Lower leg skin (tissue), 4 donors: ENCODE measurements at regions not wholly inside any gene's neighbourhood (a gene's known extent, or its start where the extent isn't known, plus 50 kb on each side); places are given as distances from the start of the nearest gene placed in this dataset.

ENCODE experiments used
- DNase-seq, 2 donors: peaks; one replicate each; pipeline ENCODE4 v3.0.0-alpha.2; 2019; ENCODE audit warnings: low spot score in 2 of 2
- H3K4me3 ChIP-seq: fragments of 200-600 bp; sonication (generic); 2 replicates; pipeline ENCODE4 v1.5.1; 2017; ENCODE audit warnings: mild to moderate bottlenecking, low read depth; ENCODE audit not compliant: poor library complexity, severe bottlenecking
- POLR2A ChIP-seq, 2 donors: fragments of 450-650 bp; IDR thresholded peaks; one replicate each; pipeline ENCODE4 v1.6.1; 2016 to 2017; ENCODE audit warnings: antibody characterized with exemption in 2 of 2, mild to moderate bottlenecking in 1 of 2, moderate library complexity in 1 of 2
- WGBS, 2 donors: methylation state at CpG; one replicate each; pipeline ENCODE4 v1.1.5; 2018; 5-methylcytosine and 5-hydroxymethylcytosine counted together
- intact Hi-C: fragments of 100-400 bp; cut with DNase I; formaldehyde crosslinking; loops from one replicate; pipeline ENCODE4 v1.15.0; 2023; ENCODE audit warnings: low total_unique reads
- TF ChIP-seq, protein P1 (sequence below), 3 donors: fragments of 450-650 bp; IDR thresholded peaks; one replicate each; pipeline ENCODE4 v1.5.1; 2016; ENCODE audit warnings: antibody characterized with exemption in 3 of 3, mild to moderate bottlenecking in 3 of 3, moderate library complexity in 2 of 3

- no peak for DNase-seq
- TF ChIP-seq, protein P1, sequence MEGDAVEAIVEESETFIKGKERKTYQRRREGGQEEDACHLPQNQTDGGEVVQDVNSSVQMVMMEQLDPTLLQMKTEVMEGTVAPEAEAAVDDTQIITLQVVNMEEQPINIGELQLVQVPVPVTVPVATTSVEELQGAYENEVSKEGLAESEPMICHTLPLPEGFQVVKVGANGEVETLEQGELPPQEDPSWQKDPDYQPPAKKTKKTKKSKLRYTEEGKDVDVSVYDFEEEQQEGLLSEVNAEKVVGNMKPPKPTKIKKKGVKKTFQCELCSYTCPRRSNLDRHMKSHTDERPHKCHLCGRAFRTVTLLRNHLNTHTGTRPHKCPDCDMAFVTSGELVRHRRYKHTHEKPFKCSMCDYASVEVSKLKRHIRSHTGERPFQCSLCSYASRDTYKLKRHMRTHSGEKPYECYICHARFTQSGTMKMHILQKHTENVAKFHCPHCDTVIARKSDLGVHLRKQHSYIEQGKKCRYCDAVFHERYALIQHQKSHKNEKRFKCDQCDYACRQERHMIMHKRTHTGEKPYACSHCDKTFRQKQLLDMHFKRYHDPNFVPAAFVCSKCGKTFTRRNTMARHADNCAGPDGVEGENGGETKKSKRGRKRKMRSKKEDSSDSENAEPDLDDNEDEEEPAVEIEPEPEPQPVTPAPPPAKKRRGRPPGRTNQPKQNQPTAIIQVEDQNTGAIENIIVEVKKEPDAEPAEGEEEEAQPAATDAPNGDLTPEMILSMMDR (IDR thresholded peaks at IDR 0.05), result no peak
- TF ChIP-seq POLR2A (IDR thresholded peaks at IDR 0.05), result no peak
- WGBS, 2 donors, result 7 to 9% methylated on average over 1 of the region's 1 CpG
- H3K4me3 ChIP-seq, result no peak overlapping the region
- intact Hi-C loops, result no loop called here
These were observed 780.6 kb downstream of the FAM133A start for GRCh38 chrX:94454606-94455005.

DNA sequence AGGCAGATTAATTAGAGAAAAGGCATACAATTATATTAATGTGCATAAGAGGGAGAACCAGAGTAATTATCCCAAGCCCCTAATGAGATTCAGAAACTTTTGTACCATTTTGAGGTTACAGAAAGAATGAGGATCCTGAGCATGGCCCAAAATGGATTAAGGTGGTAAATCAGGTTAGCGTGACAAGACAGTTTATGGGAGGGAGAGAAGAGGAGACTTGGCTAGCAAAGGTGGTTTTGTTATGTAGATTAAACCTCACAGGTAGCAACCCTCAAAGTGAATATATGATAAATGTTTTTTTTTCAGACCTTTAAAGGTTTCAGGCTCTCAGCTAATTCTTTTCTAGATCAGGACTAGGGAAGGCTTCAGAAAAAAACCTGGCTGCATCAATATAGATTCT is 781.8 kb downstream of the FAM133A start:
- intact Hi-C loops, result no loop called here
- 83% methylated on average over 1 of the region's 1 CpG for WGBS, 2 donors
- no peak for DNase-seq
- H3K4me3 ChIP-seq, result no peak overlapping the region
- no peak for TF ChIP-seq POLR2A (IDR thresholded peaks at IDR 0.05)
- TF ChIP-seq, protein P1 (IDR thresholded peaks at IDR 0.05), result no peak

- 20 to 34% methylated on average over 8 to 10 of the region's 10 CpGs for WGBS, 2 donors
- TF ChIP-seq, protein P1 (IDR thresholded peaks at IDR 0.05), result no peak
- TF ChIP-seq POLR2A (IDR thresholded peaks at IDR 0.05), result no peak
- DNase-seq, result no peak
- H3K4me3 ChIP-seq, result no peak overlapping the region
- intact Hi-C loops, result no loop called here
These were observed 818.5 kb downstream of the FAM133A start for GRCh38 chrX:94492541-94492940.

DNA sequence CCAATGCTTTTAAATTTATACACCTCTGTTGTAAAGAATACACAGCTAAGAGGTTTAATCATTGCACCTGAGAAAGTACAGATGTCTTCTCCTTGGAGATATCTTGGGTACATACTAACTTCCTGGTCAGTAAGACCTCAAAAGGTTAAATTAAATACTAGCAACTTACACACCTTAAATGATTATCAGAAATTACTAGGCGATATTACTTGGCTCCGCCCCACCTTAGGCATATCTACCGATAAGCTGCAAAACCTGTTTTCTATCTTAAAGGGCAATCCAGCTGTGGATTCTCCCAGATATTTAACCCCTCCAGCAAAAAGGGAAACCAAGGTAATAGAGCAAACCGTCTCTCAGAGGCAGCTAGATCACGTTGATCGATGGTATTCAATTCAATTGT is 819.4 kb downstream of the FAM133A start:
- intact Hi-C loops, result no loop called here
- 51 to 71% methylated on average over 6 of the region's 6 CpGs for WGBS, 2 donors
- no peak overlapping the region for H3K4me3 ChIP-seq
- DNase-seq, result no peak
- TF ChIP-seq, protein P1 (IDR thresholded peaks at IDR 0.05), result no peak
- no peak for TF ChIP-seq POLR2A (IDR thresholded peaks at IDR 0.05)

- no peak for TF ChIP-seq POLR2A (IDR thresholded peaks at IDR 0.05)
- TF ChIP-seq, protein P1 (IDR thresholded peaks at IDR 0.05), result no peak
- intact Hi-C loops, result no loop called here
- 44 to 45% methylated on average over 2 of the region's 2 CpGs for WGBS, 2 donors
These were observed 837.6 kb downstream of the FAM133A start for GRCh38 chrX:94511564-94511963.

GRCh38 chrX:94515009-94515408 is 841.0 kb downstream of the FAM133A start:
- TF ChIP-seq, protein P1 (IDR thresholded peaks at IDR 0.05), result no peak
- no peak for TF ChIP-seq POLR2A (IDR thresholded peaks at IDR 0.05)
- intact Hi-C loops, result no loop called here
- WGBS, 2 donors, result 77 to 86% methylated on average over 1 of the region's 1 CpG

More at GRCh38 chrX:94511564-94511963, 837.6 kb downstream of the FAM133A start:
- no peak for DNase-seq
- H3K4me3 ChIP-seq, result no peak overlapping the region

More at GRCh38 chrX:94515009-94515408, 841.0 kb downstream of the FAM133A start:
- no peak overlapping the region for H3K4me3 ChIP-seq
- DNase-seq, result no peak
